ENCODE measurements at regions not wholly inside any gene's neighbourhood (a gene's known extent, or its start where the extent isn't known, plus 50 kb on each side); places are given as distances from the start of the nearest gene placed in this dataset.

DNA sequence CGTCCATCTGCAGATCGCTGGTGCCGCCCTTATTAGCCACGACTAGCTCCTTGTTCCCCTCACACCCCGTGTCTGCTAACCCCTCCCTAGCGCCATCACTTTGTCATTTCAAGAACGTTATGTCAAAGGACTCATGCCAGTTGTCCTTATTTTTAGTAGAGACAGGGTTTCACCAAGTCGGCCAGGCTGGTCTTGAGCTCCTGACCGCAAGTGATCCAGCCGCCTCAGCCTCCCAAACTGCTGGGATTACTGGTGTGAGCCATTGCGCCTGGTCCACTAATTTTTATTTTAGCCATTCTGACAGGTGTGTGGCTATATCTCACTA, 138.9 kb upstream of the HDAC4 start:
- CTCF ChIA-PET (ENCODE audit: low intra/inter-chr PET ratio) = no interaction called here
- POLR2A ChIA-PET = interaction anchor here (0.9 kb wide), 1 partner anchor 58 kb away, joined by 3 read pairs; no protein-coding TSS in a partner anchor
- Histone ChIP-seq H3K79me2 (ENCODE audit: control insufficient read depth, insufficient read depth, low read length) (no peaks in the 10 kb centered on the region), H3K9me1 (ENCODE audit: control insufficient read depth, insufficient read depth, low read length) (no peaks in the 10 kb centered on the region), H3K9ac (ENCODE audit: insufficient read depth in 1 of 2, low read depth in 2 of 2, low read length in 2 of 2) (no peak overlapping the region), H3K27me3 (ENCODE audit: control insufficient read depth in 2 of 2, insufficient read depth in 2 of 2, low read length in 2 of 2) (peaks cover 0 to 32% of the 10 kb centered on the region in 2 experiments; a peak in 2 of 5 replicates), H4K20me1 (replicated peaks; ENCODE audit: control insufficient read depth, insufficient read depth, low read length) (no peaks in the 10 kb centered on the region), H3K4me3 (no peak overlapping the region), H2AFZ (ENCODE audit: low read depth, low read length) (no peak overlapping the region), H3K27ac (ENCODE audit: extremely low read depth, low read depth, low read length) (no peak overlapping the region), H3K36me3 (ENCODE audit: control insufficient read depth, insufficient read depth, low read length) (no peaks in the 10 kb centered on the region), H3K4me2 (ENCODE audit: insufficient read depth, low read length) (no peak overlapping the region), H3K4me1 (replicated peaks in 1 of 2; ENCODE audit: control insufficient read depth in 2 of 2, insufficient read depth in 2 of 2, low read length in 2 of 2) (no peaks in the 10 kb centered on the region), H3K9me3 (replicated peaks; ENCODE audit: control insufficient read depth, insufficient read depth, low read depth, low read length) (no peaks in the 10 kb centered on the region)
- TF ChIP-seq ZSCAN29 (IDR thresholded peaks at IDR 0.05) (no peak), ZFP1 (CRISPR knock-in tag; IDR thresholded peaks at IDR 0.05) (no peak)
- WGBS (ENCODE audit: insufficient coverage, low coverage, missing lambda C conversion rate) = 3% methylated on average over 10 of the region's 11 CpGs
- ATAC-seq = no peak
- no TSS peak for BruUV-seq (replicated peaks)
- in situ Hi-C loops (cut with MboI) (no loop called here), intact Hi-C loops (cut with micrococcal nuclease) (no loop called here)
- no peak for DNase-seq (ENCODE audit: extremely low read depth in 1 of 4, low spot score in 3 of 4)
- FAIRE-seq = no peak

DNA sequence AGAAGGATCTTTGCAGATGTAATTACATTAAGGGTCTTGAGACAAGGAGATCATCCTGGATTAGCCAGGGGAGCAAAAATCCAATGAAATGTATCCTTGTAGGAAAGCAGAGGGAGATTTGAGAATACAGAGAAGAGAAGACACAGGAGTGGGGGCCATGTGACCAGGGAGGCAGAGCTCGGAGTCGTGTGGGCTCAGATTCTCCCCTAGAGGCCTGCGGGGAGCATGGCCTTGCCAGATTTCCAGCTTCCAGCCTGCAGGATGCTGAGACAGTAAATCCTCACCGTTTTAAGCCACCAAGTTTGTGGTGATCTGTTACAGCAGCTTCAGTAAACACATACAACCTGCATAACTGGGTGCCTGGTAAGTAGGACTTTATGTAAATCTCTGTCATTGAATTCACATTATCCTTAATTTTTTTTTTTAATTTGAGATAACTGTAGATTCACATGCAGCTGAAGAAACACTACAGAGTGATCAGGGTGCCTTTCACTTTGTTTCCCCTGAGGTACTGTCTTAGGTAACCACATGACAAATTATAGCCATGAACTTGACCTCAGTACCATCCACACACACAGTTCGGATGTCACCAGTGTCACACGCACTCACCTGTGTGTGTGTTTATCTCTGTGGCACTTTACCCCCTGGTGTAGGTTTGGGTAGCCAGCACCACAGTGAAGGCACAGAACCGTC, 138.4 kb upstream of the HDAC4 start:
- Histone ChIP-seq H3K9me1 (ENCODE audit: control insufficient read depth, insufficient read depth, low read length) (no peaks in the 10 kb centered on the region), H3K4me2 (ENCODE audit: insufficient read depth, low read length) (no peak overlapping the region), H3K79me2 (ENCODE audit: control insufficient read depth, insufficient read depth, low read length) (no peaks in the 10 kb centered on the region), H2AFZ (ENCODE audit: low read depth, low read length) (no peak overlapping the region), H3K9me3 (replicated peaks; ENCODE audit: control insufficient read depth, insufficient read depth, low read depth, low read length) (no peaks in the 10 kb centered on the region), H3K4me1 (replicated peaks in 1 of 2; ENCODE audit: control insufficient read depth in 2 of 2, insufficient read depth in 2 of 2, low read length in 2 of 2) (no peaks in the 10 kb centered on the region), H3K27ac (ENCODE audit: extremely low read depth, low read depth, low read length) (no peak overlapping the region), H3K27me3 (ENCODE audit: control insufficient read depth in 2 of 2, insufficient read depth in 2 of 2, low read length in 2 of 2) (peaks cover 0 to 32% of the 10 kb centered on the region in 2 experiments; a peak in 2 of 5 replicates), H3K4me3 (no peak overlapping the region), H3K36me3 (ENCODE audit: control insufficient read depth, insufficient read depth, low read length) (no peaks in the 10 kb centered on the region), H4K20me1 (replicated peaks; ENCODE audit: control insufficient read depth, insufficient read depth, low read length) (no peaks in the 10 kb centered on the region), H3K9ac (ENCODE audit: insufficient read depth in 1 of 2, low read depth in 2 of 2, low read length in 2 of 2) (no peak overlapping the region)
- CTCF ChIA-PET (ENCODE audit: low intra/inter-chr PET ratio) = no interaction called here
- no peak for FAIRE-seq
- no peak for TF ChIP-seq NFIX (CRISPR knock-in tag; IDR thresholded peaks at IDR 0.05; ENCODE audit: low read depth)
- in situ Hi-C loops (cut with MboI) (no loop called here), intact Hi-C loops (cut with micrococcal nuclease) (no loop called here)
- DNase-seq (ENCODE audit: extremely low read depth in 1 of 4, low spot score in 3 of 4) = no peak
- POLR2A ChIA-PET = interaction anchor here (0.9 kb wide), 1 partner anchor 59 kb away, joined by 3 read pairs; no protein-coding TSS in a partner anchor
- BruUV-seq (replicated peaks) = no TSS peak
- ATAC-seq = no peak
- WGBS (ENCODE audit: insufficient coverage, low coverage, missing lambda C conversion rate) = 0% methylated on average over 7 of the region's 7 CpGs
